CD4-positive, alpha-beta T cell treated with Interleukin-1 beta for 1 hour (primary cell): ENCODE measurements at regions not wholly inside any gene's neighbourhood (a gene's known extent, or its start where the extent isn't known, plus 50 kb on each side); places are given as distances from the start of the nearest gene placed in this dataset.
"Not testable (repeated sequence)": the region's sequence is repeated elsewhere in the genome, so short reads cannot be mapped to it uniquely, and the experiment has no call there.

Experiments used
- DNase-seq, 2 donors: peaks; one replicate each; pipeline ENCODE4 v3.0.0-alpha.2; 2020 to 2022

DNA sequence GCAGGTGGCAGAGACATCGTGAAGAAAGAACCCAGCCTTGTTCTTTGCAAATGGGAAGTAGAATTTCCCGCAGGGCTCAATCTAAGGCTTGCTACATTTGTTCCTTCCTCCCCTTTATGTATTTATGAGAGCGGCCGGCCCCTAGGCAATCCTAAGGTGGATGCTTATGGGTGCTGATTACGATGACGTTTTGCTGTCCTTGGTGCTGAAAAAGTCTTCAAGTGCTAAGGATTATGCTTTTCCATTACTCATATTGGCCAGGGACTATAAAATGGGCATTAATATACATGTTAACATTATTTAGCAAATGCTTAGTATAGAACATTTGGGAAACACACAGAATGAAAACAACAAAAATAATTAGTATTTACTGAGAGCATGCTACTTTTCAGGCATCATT is 313.3 kb upstream of the XYLT1 start:
- DNase-seq = no peak

DNA sequence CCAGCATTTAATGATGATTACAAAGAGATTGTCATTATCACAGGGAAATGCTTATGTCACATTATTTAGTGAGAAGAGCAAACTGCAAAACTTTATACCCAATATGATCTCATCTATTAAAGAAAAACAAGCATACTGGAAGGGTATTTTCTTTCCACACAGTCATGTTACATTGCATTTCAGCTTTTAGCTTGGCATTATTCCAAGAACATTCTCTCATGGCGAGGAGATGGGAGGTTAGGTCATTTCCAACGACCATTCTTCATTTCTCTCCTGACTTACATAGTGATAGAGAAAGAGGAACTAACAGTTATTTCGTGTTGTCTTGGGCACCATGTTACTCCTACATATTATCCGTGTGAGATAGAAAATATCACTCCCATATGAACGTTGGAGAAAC is 309.4 kb upstream of the XYLT1 start:
- no peak for DNase-seq

DNA sequence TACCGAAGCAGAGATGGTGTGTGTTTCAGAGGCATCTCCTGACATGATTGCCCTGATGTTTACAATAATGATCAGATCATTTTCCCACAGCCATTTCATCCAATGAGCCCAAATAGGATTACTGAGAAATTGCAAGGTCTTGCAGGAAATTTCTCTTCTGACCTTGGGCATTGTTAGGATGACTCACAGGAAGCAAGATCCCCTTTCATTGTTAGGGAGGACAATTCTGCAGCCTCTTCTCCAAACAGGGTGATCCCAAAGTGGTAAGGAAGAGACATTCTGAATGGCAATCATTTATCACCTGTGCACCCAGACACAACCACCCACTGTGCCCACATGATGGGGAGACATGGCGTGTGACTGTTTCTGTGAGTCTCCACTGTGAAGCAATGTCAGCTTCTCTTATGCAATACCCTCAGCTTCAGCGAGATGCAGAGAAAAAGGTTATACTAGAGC is 306.7 kb upstream of the XYLT1 start:
- DNase-seq = no peak

DNA sequence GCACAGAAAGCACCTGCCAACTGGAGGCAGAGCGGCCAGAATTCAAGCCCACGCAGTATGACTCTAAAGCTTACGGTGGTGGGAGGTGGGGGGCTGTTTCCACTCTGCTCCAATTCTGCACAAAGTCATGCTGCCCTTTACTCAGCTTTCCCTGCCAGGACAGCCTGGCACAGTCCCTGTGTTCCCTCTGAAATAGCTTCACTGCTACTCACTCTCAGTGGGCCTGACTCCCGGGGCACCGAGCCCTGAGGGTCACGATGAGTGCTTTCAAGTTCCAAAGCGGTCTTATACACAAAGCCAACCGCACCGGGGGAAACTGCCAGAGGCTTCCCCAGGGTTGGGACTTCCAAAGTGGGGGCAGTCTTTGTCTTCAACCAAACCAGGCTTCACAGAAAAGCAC is 306.1 kb upstream of the XYLT1 start:
- no peak for DNase-seq

DNA sequence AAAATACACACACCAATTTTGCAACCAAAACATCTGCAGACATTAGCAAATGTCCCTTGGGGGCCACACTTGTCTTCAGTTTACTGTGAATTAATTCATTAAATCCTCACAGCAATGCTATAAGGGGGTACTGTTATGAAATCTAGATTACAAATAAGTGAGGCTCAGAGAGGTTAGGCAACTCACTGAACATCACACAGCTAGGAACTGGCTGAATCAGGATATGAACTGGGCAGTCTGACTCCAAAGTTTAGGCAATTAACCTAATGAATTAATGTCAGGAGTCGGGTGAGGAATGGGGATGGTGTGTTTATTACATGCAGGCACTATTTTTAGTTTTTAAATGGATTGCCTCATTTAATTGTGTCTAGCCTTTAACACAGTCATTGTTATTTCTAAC is 305.7 kb upstream of the XYLT1 start:
- no peak for DNase-seq

DNA sequence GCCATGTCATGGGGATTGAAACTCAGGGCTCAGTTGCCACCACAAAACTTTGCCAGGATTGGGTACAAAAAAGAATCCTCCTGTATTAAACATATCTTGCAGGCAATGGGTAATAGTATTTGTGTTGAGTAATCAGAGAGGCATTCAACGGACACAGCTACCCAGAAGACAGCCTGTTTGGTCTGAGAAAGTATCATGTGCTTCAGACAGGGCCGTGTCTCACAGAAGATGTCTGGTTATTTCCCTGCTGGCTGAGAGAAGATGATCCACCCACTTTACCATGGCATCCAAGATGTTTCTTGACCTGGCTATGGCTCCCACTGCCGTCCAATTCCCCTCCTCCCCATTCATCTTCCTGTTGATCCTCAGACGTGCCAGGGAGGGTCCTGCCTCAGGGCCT is 304.3 kb upstream of the XYLT1 start:
- DNase-seq = no peak

DNA sequence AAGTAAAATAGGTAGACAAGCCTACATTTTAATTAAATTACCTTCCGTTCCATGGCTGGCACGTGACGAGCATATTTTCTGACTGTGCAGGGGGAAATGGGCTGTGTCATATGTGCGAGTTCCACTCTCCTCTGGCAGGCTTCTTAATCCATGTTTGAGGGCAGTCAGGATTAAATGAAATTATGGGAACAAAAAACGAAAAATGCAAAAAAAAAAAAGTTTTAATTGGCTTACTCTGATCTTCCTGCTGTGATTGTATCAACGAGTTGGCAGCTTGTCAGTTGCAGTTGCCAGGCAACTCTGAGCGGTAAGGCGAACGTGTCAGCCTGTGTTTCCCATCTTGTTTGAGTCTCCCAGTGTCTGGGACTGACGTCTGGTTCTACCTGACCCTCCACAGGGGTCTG is 302.9 kb upstream of the XYLT1 start:
- no peak for DNase-seq

DNA sequence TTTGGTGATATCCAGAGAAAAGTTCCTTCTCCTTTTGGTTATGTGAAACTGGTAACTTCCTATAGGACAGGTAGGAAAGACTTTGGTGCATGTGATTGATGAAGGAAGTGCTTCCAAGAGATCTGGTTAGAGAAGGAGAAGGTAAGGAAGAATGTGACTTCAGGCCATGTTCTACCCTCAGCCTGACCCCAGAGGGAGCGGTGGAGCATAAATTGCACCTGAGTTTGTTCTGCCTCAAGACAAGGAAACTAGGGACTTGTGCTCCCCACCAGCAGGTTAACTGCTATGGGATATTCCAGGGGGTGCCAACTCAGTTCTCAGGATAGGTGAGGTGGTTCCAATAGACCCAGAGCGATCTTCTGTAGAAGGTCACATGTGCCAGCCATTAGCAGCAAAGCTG is 299.3 kb upstream of the XYLT1 start:
- no peak for DNase-seq

DNA sequence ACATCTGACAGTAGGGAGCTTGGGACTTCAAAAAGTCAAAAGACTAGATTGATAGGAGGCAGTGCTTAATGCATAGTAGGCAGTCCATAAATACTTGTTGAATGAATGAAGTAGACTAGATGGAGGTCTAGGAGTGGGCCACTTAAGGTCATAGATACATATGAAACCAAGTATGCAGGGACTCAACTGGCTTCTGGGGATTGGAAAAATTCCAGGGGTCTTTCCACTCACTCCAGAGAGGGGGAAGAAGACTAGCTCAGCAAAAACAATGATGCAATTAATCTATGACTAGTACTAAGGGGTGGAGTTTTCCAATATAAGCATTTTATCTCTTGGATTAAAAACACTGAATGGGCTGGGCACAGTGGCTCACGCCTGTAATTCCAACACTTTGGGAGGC is 298.3 kb upstream of the XYLT1 start:
- no peak for DNase-seq

DNA sequence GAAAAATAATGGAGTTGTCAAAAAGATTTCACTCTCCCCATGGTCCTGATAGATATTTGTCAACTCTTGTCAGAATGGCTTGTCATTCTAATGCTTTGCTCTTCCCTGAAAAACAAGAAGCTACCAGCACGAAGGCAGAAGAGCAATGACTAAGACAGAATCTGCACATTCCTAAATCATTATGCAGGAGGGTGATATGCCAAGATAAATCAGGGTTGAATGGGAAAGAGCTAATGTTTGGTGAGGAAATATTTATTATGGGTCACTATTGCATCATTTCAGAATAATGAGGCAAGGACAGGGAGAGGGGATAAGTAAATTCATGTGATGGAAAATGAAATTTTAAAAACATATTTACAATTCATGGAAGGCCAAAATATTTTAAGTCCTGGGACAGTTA is 297.5 kb upstream of the XYLT1 start:
- no peak for DNase-seq

DNA sequence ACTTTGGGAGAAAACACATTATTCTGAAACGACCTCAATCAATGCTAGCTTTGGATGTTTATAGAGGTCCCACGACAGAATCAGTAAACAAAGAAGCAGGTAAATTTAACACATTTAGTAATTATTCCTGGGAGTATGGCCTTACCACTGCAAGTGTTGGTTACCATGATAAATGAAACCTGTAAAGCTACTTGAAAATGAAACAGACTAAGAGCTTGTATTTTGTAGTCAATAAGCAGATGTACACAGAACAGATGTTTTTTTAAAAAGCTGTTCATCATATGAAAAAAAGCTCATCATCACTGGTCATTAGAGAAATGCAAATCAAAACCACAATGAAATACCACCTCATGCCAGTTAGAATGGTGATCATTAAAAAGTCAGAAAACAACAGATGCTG is 295.3 kb upstream of the XYLT1 start:
- no peak for DNase-seq

DNA sequence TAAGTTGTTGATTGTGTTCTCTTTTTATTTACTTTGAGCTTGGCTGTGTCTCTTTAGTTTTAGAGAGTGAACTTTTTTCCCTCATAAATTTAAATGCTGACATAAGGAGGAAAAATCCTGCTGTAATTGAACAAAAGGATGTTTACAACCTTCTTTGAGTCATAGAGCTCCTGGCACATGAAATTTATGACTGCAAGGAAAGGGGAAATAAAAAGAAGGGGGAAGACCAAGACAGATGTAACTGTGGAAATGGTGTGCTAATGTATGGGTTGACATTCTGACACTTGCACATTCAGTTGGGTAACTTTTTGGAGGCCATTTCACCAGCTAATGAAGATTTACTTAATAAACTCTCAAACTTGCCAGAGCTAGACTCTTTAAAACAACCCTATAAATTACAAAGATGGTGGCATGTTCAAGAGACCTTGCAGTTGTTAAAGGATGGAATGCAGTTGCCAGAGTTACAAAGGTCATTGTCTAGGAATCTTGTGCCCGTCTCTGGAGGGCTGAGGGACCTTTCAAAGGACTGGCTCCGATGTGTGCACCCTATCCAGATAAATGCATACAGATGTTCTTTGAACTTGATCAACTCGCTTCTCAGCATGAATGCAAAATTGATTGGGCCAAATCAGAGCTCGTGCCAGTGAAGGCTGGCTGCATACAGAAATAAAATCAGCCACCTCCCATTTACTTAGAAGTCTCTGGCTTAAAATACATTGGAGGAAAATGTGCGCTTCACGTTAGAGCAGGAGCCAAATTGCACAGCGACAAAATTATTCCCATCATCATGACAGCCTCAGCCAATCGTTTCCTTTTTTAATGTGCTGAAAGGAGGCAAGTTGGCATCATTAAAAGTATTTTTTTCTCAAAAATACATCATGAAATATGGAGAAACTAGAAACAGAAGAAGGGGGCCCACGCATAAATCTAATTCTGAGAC is 289.0 kb upstream of the XYLT1 start:
- no peak for DNase-seq

DNA sequence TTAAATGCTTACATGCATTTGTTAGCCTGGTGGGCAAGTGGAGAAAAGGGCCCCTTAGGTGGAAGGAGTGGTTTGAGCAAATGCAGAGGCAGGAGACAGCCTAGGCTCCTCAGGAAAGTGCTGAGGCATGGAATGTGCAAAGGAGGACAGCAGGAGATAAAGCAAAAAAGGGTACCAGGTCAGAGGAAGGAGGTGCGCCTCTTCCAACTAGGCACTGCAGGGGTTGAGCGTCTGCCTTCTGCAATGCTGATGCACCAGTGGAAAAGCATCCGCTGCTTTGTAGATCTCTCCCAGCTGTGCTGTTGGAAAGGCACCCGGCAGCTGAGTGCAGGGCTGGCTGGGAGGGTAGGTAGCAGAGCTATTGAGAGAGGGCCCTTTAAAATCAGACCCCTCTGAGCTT is 287.0 kb upstream of the XYLT1 start:
- DNase-seq = no peak

DNA sequence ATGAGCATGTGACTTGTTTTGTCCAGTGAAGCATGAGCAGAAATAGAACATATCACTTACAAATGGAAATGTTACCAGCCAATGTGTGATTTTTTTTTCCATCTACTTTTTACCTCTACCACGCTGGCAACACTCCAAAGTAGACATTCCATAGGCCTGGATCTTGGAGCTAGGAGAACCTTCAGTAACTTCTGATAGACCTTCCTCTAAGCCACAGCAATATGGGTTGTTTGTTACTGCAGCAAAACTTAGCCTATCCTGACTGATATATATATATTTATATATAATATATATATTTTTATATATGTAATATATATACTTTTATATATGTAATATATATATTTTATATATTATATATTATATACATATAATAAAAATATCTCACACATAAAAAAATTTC is 284.4 kb upstream of the XYLT1 start:
- no peak for DNase-seq

DNA sequence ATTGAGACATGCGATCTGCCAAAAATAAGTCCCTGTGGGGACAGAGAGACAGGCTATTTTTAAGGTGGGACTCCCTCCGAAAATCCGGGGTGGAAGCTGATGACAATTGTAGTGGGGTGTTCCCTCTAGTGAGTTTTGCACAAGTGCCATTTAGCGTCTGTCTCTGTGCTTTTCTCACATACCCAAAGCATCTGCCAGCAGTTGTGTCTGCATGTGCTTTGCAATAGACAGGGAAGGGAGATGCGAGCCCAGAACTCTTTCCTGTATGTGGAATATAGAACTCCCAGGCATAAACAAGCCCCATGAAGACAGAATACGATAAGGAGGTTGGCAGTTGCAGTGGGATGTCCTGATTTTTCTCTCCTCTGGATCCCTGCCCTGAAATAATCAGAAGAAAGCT is 282.7 kb upstream of the XYLT1 start:
- DNase-seq = no peak

DNA sequence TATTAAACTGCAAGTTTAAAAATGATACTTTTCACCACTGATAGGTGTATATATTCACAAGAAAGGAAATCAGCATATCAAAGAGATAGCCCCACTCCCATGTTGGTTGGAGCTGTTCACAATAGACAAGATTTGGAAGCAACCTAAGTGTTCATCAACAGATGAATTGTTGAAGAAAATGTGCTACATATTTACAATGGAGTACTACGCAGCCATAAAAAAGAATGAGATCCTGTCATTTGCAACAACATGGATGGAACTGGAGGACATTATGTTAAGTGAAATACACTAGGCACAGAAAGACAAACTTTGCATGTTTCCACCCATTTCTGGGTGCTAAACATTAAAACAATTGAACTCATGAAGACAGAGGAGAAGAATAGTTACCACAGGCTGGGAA is 278.9 kb upstream of the XYLT1 start:
- no peak for DNase-seq

DNA sequence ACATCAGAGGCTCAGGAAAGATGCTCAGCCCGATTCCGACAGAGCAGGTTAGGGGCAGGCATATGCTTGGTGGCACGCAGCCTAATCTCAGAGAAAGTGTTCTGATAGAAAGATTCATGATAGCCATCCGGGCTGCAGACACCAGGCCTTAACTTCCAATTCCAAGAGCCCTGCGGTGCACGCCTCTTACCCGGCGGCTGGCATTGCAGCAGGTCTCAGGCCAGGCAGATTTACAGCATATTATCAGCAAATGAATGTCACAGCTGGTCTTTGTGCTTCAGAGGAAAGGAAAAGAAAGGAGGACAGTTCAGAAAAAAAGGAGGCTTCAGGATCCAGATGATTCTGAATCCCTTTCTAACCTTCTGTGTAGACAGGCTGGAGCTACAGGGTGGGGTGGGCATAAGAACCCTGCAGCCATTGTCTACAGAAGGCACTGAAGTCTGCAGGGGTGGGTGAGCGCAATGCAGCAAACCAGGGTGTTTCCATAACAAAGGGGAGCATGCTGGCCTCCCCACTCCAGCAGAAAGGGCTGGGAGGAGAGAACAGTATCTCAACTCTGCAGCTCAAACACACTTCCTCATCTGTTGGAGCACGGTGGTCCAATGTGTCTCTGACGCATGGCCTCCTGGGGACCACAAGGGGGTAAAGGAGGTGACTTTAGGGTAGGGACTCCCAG is 277.4 kb upstream of the XYLT1 start:
- DNase-seq = no peak

DNA sequence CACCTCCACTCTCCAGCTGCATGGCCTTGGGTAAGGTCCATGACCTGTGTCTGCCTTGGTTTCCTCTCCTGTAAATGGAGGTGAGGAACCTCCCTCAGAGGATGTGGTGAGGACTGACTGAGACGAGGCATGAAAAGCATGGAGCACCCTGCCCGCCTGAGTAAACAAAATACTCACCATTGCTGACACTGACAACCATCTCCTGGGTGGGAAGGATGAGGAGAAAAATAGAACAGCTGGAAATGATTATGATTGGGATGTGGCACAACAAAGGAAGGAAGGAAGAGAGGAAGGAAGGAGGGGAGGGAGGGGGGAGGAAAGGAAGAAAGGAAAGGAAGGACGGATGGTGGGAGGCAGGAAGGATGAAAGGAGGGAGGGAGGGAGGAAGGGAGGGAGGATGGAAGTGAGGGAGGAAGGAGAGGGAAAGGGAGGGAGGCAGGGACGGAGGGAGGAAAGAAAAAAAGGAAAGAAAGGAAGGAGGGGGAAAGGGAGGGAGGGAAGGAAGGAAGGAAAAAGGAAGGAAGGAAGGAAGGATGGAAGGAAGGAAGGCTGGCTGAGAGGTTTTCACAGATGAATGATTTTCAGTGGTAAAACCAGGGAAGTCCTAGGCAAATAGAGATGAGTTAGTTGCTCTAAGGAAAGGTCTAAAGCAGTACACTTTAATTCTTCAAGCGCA is 276.5 kb upstream of the XYLT1 start:
- no peak for DNase-seq

DNA sequence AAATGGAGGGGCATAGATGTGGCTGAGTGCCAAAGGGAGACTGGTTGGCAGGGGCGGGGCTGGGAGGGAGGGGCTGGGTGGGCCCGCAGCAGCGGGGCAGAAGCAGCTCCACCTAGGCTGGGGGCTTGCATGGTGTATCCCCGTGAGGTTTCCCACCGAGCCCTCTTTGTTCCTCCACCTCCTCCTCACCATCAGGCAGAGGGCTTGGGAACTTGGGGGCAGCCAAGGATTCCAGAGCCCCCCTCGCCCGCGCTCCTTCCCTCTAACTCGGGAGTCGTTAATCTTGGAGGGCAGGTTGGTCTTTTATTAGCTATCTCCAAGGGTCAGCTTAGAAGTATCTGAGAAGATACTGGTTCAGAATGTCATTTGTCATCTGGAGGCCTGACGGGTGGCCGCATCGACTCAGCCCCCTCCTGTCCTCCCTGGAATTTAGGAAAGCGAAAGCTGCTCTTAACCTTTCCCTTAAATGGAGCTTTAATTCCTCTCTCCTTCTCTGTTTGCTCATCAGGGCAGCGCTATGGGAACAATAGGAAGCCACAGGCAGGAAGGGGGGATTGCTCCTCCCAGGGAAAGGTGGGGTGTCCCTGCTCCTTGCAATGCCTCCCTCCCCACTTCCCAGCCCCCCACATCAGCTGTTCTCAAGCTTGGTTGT is 274.3 kb upstream of the XYLT1 start:
- no peak for DNase-seq

DNA sequence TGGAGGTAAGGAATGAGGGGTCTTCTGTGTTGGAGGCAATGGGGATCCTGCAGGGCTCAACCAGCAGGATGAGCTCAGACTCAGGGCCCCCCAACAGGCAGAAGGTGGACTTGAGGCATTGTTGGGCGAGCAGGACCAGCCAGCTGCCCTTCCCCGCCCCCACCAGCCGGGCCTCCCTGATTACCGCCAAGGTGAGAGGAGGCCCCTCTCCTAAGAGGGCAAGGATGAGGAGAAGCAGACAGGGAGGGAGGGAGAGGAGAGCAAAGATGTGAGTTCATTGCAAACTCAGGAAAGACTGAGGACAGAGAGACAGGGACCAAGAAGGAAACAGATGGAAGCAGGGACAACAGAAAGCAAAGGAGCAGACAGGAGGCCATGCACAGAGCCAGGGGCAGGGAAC is 272.8 kb upstream of the XYLT1 start:
- no peak for DNase-seq

DNA sequence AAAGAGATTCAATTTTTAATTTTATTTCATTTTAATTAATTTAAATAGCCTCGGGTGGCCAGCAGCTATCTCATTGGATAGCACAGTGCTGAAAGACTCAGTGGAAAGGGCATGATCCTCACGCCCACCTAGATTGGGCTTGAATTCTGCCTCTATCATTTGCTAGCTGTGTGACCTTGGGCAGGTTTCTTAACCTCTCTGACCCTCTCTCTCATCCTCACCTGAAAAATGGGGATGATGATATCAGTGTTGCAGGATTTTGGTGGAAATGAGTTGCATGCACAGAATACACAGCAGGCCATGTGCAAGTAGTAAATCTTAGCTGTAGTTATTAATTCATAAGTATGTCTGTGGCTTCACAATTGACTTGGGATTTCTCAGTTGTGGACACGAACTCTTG is 272.4 kb upstream of the XYLT1 start:
- DNase-seq = no peak

DNA sequence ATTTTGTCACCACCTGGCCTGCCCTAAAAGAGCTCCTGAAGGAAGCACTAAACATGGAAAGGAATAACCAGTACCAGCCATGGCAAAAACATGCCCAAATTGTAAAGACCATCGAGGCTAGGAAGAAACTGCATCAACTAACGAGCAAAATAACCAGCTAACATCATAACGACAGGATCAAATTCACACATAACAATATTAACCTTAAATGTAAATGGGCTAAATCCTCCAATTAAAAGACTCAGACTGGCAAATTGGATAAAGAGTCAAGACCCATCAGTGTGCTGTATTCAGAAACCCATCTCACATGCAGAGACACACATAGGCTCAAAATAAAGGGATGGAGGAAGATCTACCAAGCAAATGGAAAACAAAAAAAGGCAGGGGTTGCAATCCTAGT is 264.3 kb upstream of the XYLT1 start:
- not testable (repeated sequence) for DNase-seq

DNA sequence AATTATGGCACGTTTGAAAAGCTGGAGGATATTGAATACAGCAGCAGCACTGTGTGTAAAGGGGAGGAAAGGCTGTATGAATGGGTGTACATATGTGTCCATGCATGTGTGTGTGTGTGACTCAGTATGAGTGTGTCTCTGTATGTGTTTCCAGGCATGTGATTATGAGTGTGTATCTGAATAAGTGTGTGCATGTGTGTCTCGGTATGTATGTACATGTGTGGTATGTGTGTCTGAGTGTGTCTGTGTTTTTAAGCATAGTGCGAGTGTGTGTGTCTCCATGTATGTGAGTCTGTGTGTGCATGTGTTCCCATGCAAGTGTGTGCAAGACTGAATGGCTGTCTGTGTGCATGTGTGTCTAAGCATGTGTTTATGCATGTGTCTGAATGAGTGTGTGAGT is 259.1 kb upstream of the XYLT1 start:
- no peak for DNase-seq
